MM.1S (cell line): ENCODE measurements at regions not wholly inside any gene's neighbourhood (a gene's known extent, or its start where the extent isn't known, plus 50 kb on each side); places are given as distances from the start of the nearest gene placed in this dataset.

ENCODE experiments used
- DNase-seq: peaks from one replicate; pipeline ENCODE4 v3.0.0-alpha.2; 2015
- H2AFZ ChIP-seq: fragments of 300-600 bp; sonication (generic); 2 replicates; pipeline ENCODE4 v1.6.0; 2016; ENCODE audit warnings: antibody characterized with exemption, low read length
- H3F3A ChIP-seq: fragments of 300-600 bp; sonication (generic); 2 replicates; pipeline ENCODE4 v1.6.1; 2016; ENCODE audit warnings: mild to moderate bottlenecking, antibody characterized with exemption, low read length, moderate library complexity, mixed read lengths; ENCODE audit not compliant: insufficient read depth
- H3K27ac ChIP-seq: fragments of 300-600 bp; sonication (generic); 2 replicates; pipeline ENCODE4 v1.5.1; 2016; ENCODE audit warnings: mild to moderate bottlenecking, low read length
- H3K27me3 ChIP-seq: fragments of 300-600 bp; sonication (generic); replicated peaks from 2 replicates; pipeline ENCODE4 v1.6.0; 2016; ENCODE audit warnings: low read length; ENCODE audit not compliant: insufficient read depth
- H3K36me3 ChIP-seq: fragments of 300-600 bp; sonication (generic); replicated peaks from 2 replicates; pipeline ENCODE4 v1.6.1; 2016; ENCODE audit warnings: mild to moderate bottlenecking, low read length, mixed read lengths; ENCODE audit not compliant: insufficient read depth
- H3K4me1 ChIP-seq: fragments of 300-600 bp; sonication (generic); 2 replicates; pipeline ENCODE4 v1.6.1; 2016; ENCODE audit warnings: low read length, mixed read lengths
- H3K4me2 ChIP-seq: fragments of 300-600 bp; sonication (generic); 2 replicates; pipeline ENCODE4 v1.6.0; 2016; ENCODE audit warnings: low read depth, low read length
- H3K4me3 ChIP-seq: fragments of 300-600 bp; sonication (generic); 2 replicates; pipeline ENCODE4 v1.5.1; 2016; ENCODE audit warnings: low read length, mixed read lengths
- H3K79me2 ChIP-seq: fragments of 300-600 bp; sonication (generic); 2 replicates; pipeline ENCODE4 v1.6.1; 2016; ENCODE audit warnings: mixed run types, low read length, mixed read lengths
- H3K9ac ChIP-seq: fragments of 300-600 bp; sonication (generic); 2 replicates; pipeline ENCODE4 v1.6.1; 2016; ENCODE audit warnings: low read length, mixed read lengths
- H3K9me2 ChIP-seq: fragments of 300-600 bp; sonication (generic); replicated peaks from 2 replicates; pipeline ENCODE4 v1.6.1; 2016; ENCODE audit warnings: mild to moderate bottlenecking, low read length, mixed read lengths; ENCODE audit not compliant: insufficient read depth
- H3K9me3 ChIP-seq: fragments of 300-600 bp; sonication (generic); replicated peaks from 2 replicates; pipeline ENCODE4 v1.6.1; 2016; ENCODE audit warnings: mild to moderate bottlenecking, low read length, mixed read lengths; ENCODE audit not compliant: insufficient read depth
- H4K20me1 ChIP-seq: fragments of 300-600 bp; sonication (generic); 2 replicates; pipeline ENCODE4 v1.6.1; 2016; ENCODE audit warnings: mild to moderate bottlenecking, low read length, moderate library complexity, mixed read lengths; ENCODE audit not compliant: insufficient read depth
- CTCF ChIP-seq: fragments of 300-600 bp; sonication (generic); IDR thresholded peaks from 2 replicates; pipeline ENCODE4 v1.5.1; 2016; ENCODE audit warnings: antibody characterized with exemption, low read length, mixed read lengths
- EZH2 ChIP-seq: fragments of 300-600 bp; sonication (generic); optimal IDR thresholded peaks from 2 replicates; pipeline ENCODE3; 2017; ENCODE audit warnings: low read depth, mild to moderate bottlenecking, antibody characterized with exemption, low read length, mixed read lengths
- EZH2phosphoT487 ChIP-seq: fragments of 300-600 bp; sonication (generic); IDR thresholded peaks from 2 replicates; pipeline ENCODE4 v1.6.1; 2018; ENCODE audit warnings: antibody characterized with exemption, low read length

GRCh38 chr9:86819552-86819951, 127.8 kb downstream of the GAS1 start:
- Histone ChIP-seq H3K27me3 (no peaks in the 10 kb centered on the region), H3F3A (no peaks in the 10 kb centered on the region), H2AFZ (no peak overlapping the region), H3K4me1 (no peaks in the 10 kb centered on the region), H3K27ac (no peak overlapping the region), H3K79me2 (no peaks in the 10 kb centered on the region), H3K9ac (no peak overlapping the region), H3K9me2 (no peaks in the 10 kb centered on the region), H3K36me3 (no peaks in the 10 kb centered on the region), H3K4me3 (no peak overlapping the region), H4K20me1 (no peaks in the 10 kb centered on the region), H3K9me3 (no peaks in the 10 kb centered on the region), H3K4me2 (no peak overlapping the region)
- TF ChIP-seq CTCF = no peak
- TF ChIP-seq EZH2phosphoT487 = no peak
- no peak for TF ChIP-seq EZH2
- no peak for DNase-seq

GRCh38 chr9:86818636-86819035, 128.7 kb downstream of the GAS1 start:
- H3F3A ChIP-seq = no peaks in the 10 kb centered on the region
- H3K79me2 ChIP-seq = no peaks in the 10 kb centered on the region
- no peak overlapping the region for H3K4me2 ChIP-seq
- TF ChIP-seq EZH2phosphoT487 = no peak
- TF ChIP-seq EZH2 = no peak
- TF ChIP-seq CTCF = no peak
- H4K20me1 ChIP-seq = no peaks in the 10 kb centered on the region
- H3K4me1 ChIP-seq = no peaks in the 10 kb centered on the region
- no peaks in the 10 kb centered on the region for H3K9me3 ChIP-seq
- H3K36me3 ChIP-seq = no peaks in the 10 kb centered on the region
- H3K9ac ChIP-seq = no peak overlapping the region
- H3K4me3 ChIP-seq = no peak overlapping the region
- no peaks in the 10 kb centered on the region for H3K9me2 ChIP-seq
- no peak overlapping the region for H3K27ac ChIP-seq
- no peak overlapping the region for H2AFZ ChIP-seq
- H3K27me3 ChIP-seq = no peaks in the 10 kb centered on the region
- no peak for DNase-seq

GRCh38 chr9:86816868-86817267, 130.4 kb downstream of the GAS1 start:
- Histone ChIP-seq H4K20me1 (no peaks in the 10 kb centered on the region), H3F3A (no peaks in the 10 kb centered on the region), H2AFZ (no peak overlapping the region), H3K27me3 (no peaks in the 10 kb centered on the region), H3K27ac (no peak overlapping the region), H3K4me3 (no peak overlapping the region), H3K4me1 (no peaks in the 10 kb centered on the region), H3K4me2 (no peak overlapping the region), H3K9ac (no peak overlapping the region), H3K79me2 (no peaks in the 10 kb centered on the region), H3K9me3 (no peaks in the 10 kb centered on the region), H3K9me2 (no peaks in the 10 kb centered on the region), H3K36me3 (no peaks in the 10 kb centered on the region)
- no peak for DNase-seq
- no peak for TF ChIP-seq EZH2

- Histone ChIP-seq H3K27ac (no peak overlapping the region), H3K27me3 (no peaks in the 10 kb centered on the region), H3K9ac (no peak overlapping the region), H3K9me3 (no peaks in the 10 kb centered on the region), H3K79me2 (no peaks in the 10 kb centered on the region), H3K4me1 (no peaks in the 10 kb centered on the region), H2AFZ (no peak overlapping the region), H3K9me2 (no peaks in the 10 kb centered on the region), H3K4me3 (no peak overlapping the region), H3K36me3 (no peaks in the 10 kb centered on the region), H4K20me1 (no peaks in the 10 kb centered on the region), H3K4me2 (no peak overlapping the region), H3F3A (no peaks in the 10 kb centered on the region)
- no peak for DNase-seq
- TF ChIP-seq CTCF = no peak
- no peak for TF ChIP-seq EZH2phosphoT487
- no peak for TF ChIP-seq EZH2
Observed at GRCh38 chr9:86816366-86816765, 130.9 kb downstream of the GAS1 start.
